Karpas-422 (cell line): ENCODE measurements at regions not wholly inside any gene's neighbourhood (a gene's known extent, or its start where the extent isn't known, plus 50 kb on each side); places are given as distances from the start of the nearest gene placed in this dataset.

ENCODE experiments used
- DNase-seq: peaks from one replicate; pipeline ENCODE4 v3.0.0-alpha.2; 2015
- H2AFZ ChIP-seq: fragments of 200-600 bp; sonication (generic); 2 replicates; pipeline ENCODE4 v1.6.1; 2014; ENCODE audit warnings: antibody characterized with exemption, low read length, mixed read lengths
- H3K27ac ChIP-seq: fragments of 200-600 bp; sonication (generic); 2 replicates; pipeline ENCODE4 v1.5.1; 2014; ENCODE audit warnings: mild to moderate bottlenecking, low read length, moderate library complexity
- H3K27me3 ChIP-seq: fragments of 200-600 bp; sonication (generic); 2 replicates; pipeline ENCODE4 v1.6.1; 2014; ENCODE audit warnings: low read length, mixed read lengths
- H3K36me3 ChIP-seq: fragments of 200-600 bp; sonication (generic); 2 replicates; pipeline ENCODE4 v1.6.1; 2014; ENCODE audit warnings: low read length, mixed read lengths; ENCODE audit not compliant: insufficient read depth
- H3K4me1 ChIP-seq: fragments of 200-600 bp; sonication (generic); 2 replicates; pipeline ENCODE4 v1.6.1; 2014; ENCODE audit warnings: mild to moderate bottlenecking, low read length, mixed read lengths
- H3K4me2 ChIP-seq: fragments of 200-600 bp; sonication (generic); 2 replicates; pipeline ENCODE4 v1.6.1; 2014; ENCODE audit warnings: low read length, low read depth, mild to moderate bottlenecking; ENCODE audit not compliant: poor library complexity, severe bottlenecking
- H3K4me3 ChIP-seq: fragments of 200-600 bp; sonication (generic); 2 replicates; pipeline ENCODE4 v1.5.1; 2014; ENCODE audit warnings: mild to moderate bottlenecking, antibody characterized with exemption, low read length, mixed read lengths
- H3K79me2 ChIP-seq: fragments of 200-600 bp; sonication (generic); 2 replicates; pipeline ENCODE4 v1.6.1; 2014; ENCODE audit warnings: mild to moderate bottlenecking, low read length, mixed read lengths
- H3K9ac ChIP-seq: fragments of 200-600 bp; sonication (generic); 2 replicates; pipeline ENCODE4 v1.6.0; 2014; ENCODE audit warnings: low read length
- H3K9me2 ChIP-seq: fragments of 200-600 bp; sonication (generic), shearing (Covaris generic); replicated peaks from 2 replicates; pipeline ENCODE4 v1.6.0; 2014; ENCODE audit warnings: mild to moderate bottlenecking, low read length, moderate library complexity; ENCODE audit not compliant: insufficient read depth
- H3K9me3 ChIP-seq: fragments of 300-700, 200-600 bp; sonication (generic); 2 replicates; pipeline ENCODE4 v1.6.1; 2014; ENCODE audit warnings: low read length, mixed read lengths
- H4K20me1 ChIP-seq: fragments of 200-600 bp; sonication (generic); 2 replicates; pipeline ENCODE4 v1.6.1; 2014; ENCODE audit warnings: mild to moderate bottlenecking, antibody characterized with exemption, low read length, low read depth; ENCODE audit not compliant: insufficient read depth

GRCh38 chr10:121092720-121093095 is 241.5 kb downstream of the WDR11 start:
- Histone ChIP-seq H3K9ac (no peak overlapping the region), H3K9me3 (no peaks in the 10 kb centered on the region), H2AFZ (no peak overlapping the region), H3K27me3 (no peaks in the 10 kb centered on the region), H3K9me2 (no peaks in the 10 kb centered on the region), H3K36me3 (no peaks in the 10 kb centered on the region), H4K20me1 (no peaks in the 10 kb centered on the region), H3K79me2 (no peaks in the 10 kb centered on the region), H3K4me1 (no peaks in the 10 kb centered on the region), H3K4me2 (no peak overlapping the region), H3K27ac (no peak overlapping the region), H3K4me3 (no peak overlapping the region)
- DNase-seq = no peak

- Histone ChIP-seq H4K20me1 (no peaks in the 10 kb centered on the region), H3K27me3 (no peaks in the 10 kb centered on the region)
Measured at GRCh38 chr10:121096617-121097431, 245.7 kb downstream of the WDR11 start.

GRCh38 chr10:121098211-121098610 is 247.0 kb downstream of the WDR11 start:
- Histone ChIP-seq H3K27me3 (no peaks in the 10 kb centered on the region), H3K9ac (no peak overlapping the region), H3K4me3 (no peak overlapping the region), H3K36me3 (no peaks in the 10 kb centered on the region), H3K9me2 (no peaks in the 10 kb centered on the region), H3K4me1 (no peaks in the 10 kb centered on the region), H3K4me2 (no peak overlapping the region), H2AFZ (no peak overlapping the region), H3K9me3 (no peaks in the 10 kb centered on the region), H3K27ac (no peak overlapping the region), H3K79me2 (no peaks in the 10 kb centered on the region), H4K20me1 (no peaks in the 10 kb centered on the region)
- DNase-seq = no peak

More at GRCh38 chr10:121096617-121097431, 245.7 kb downstream of the WDR11 start:
- Histone ChIP-seq H3K4me2 (no peak overlapping the region), H3K36me3 (no peaks in the 10 kb centered on the region), H3K79me2 (no peaks in the 10 kb centered on the region), H3K27ac (no peak overlapping the region), H3K9me2 (no peaks in the 10 kb centered on the region), H3K9me3 (no peaks in the 10 kb centered on the region), H2AFZ (no peak overlapping the region), H3K9ac (no peak overlapping the region), H3K4me1 (no peaks in the 10 kb centered on the region), H3K4me3 (no peak overlapping the region)
- DNase-seq = no peak

- H3K79me2 ChIP-seq = no peaks in the 10 kb centered on the region
- H3K4me3 ChIP-seq = no peak overlapping the region
- no peaks in the 10 kb centered on the region for H3K36me3 ChIP-seq
- no peak for DNase-seq
- H3K9ac ChIP-seq = no peak overlapping the region
- no peaks in the 10 kb centered on the region for H4K20me1 ChIP-seq
- H3K4me1 ChIP-seq = no peaks in the 10 kb centered on the region
- H3K9me2 ChIP-seq = no peaks in the 10 kb centered on the region
- no peaks in the 10 kb centered on the region for H3K27me3 ChIP-seq
- no peak overlapping the region for H2AFZ ChIP-seq
- no peaks in the 10 kb centered on the region for H3K9me3 ChIP-seq
- no peak overlapping the region for H3K27ac ChIP-seq
- H3K4me2 ChIP-seq = no peak overlapping the region
Measured at GRCh38 chr10:121098751-121099150, 247.6 kb downstream of the WDR11 start.

- no peaks in the 10 kb centered on the region for H3K9me3 ChIP-seq
- H3K27ac ChIP-seq = no peak overlapping the region
- no peaks in the 10 kb centered on the region for H3K9me2 ChIP-seq
- DNase-seq = no peak
- H3K27me3 ChIP-seq = no peaks in the 10 kb centered on the region
- no peaks in the 10 kb centered on the region for H4K20me1 ChIP-seq
- no peak overlapping the region for H3K9ac ChIP-seq
- H3K4me3 ChIP-seq = no peak overlapping the region
- H3K79me2 ChIP-seq = no peaks in the 10 kb centered on the region
- H3K4me2 ChIP-seq = no peak overlapping the region
- no peak overlapping the region for H2AFZ ChIP-seq
- no peaks in the 10 kb centered on the region for H3K4me1 ChIP-seq
- no peaks in the 10 kb centered on the region for H3K36me3 ChIP-seq
Measured at GRCh38 chr10:121099181-121099580, 248.0 kb downstream of the WDR11 start.

- no peak for DNase-seq
- no peaks in the 10 kb centered on the region for H3K27me3 ChIP-seq
Measured at GRCh38 chr10:121099592-121099991, 248.4 kb downstream of the WDR11 start.

GRCh38 chr10:121101561-121101960 is 250.4 kb downstream of the WDR11 start:
- Histone ChIP-seq H3K79me2 (no peaks in the 10 kb centered on the region), H3K27ac (no peak overlapping the region), H2AFZ (no peak overlapping the region), H3K4me1 (no peaks in the 10 kb centered on the region), H4K20me1 (no peaks in the 10 kb centered on the region), H3K9me2 (no peaks in the 10 kb centered on the region), H3K27me3 (no peaks in the 10 kb centered on the region), H3K4me2 (no peak overlapping the region), H3K9me3 (no peaks in the 10 kb centered on the region), H3K36me3 (no peaks in the 10 kb centered on the region), H3K9ac (no peak overlapping the region), H3K4me3 (no peak overlapping the region)
- DNase-seq = no peak

More at GRCh38 chr10:121099592-121099991, 248.4 kb downstream of the WDR11 start:
- Histone ChIP-seq H3K9ac (no peak overlapping the region), H4K20me1 (no peaks in the 10 kb centered on the region), H3K4me2 (no peak overlapping the region), H3K4me3 (no peak overlapping the region), H3K27ac (no peak overlapping the region), H3K4me1 (no peaks in the 10 kb centered on the region), H3K79me2 (no peaks in the 10 kb centered on the region), H3K9me2 (no peaks in the 10 kb centered on the region), H2AFZ (no peak overlapping the region), H3K36me3 (no peaks in the 10 kb centered on the region), H3K9me3 (no peaks in the 10 kb centered on the region)

- Histone ChIP-seq H3K9ac (no peak overlapping the region), H4K20me1 (no peaks in the 10 kb centered on the region), H3K9me3 (no peaks in the 10 kb centered on the region), H3K4me2 (no peak overlapping the region), H3K36me3 (no peaks in the 10 kb centered on the region), H3K27me3 (no peaks in the 10 kb centered on the region), H3K4me1 (no peaks in the 10 kb centered on the region), H3K9me2 (no peaks in the 10 kb centered on the region), H3K79me2 (no peaks in the 10 kb centered on the region), H3K27ac (no peak overlapping the region), H3K4me3 (no peak overlapping the region), H2AFZ (no peak overlapping the region)
- DNase-seq = no peak
Measured at GRCh38 chr10:121102706-121103105, 251.5 kb downstream of the WDR11 start.
